ENCODE measurements at regions not wholly inside any gene's neighbourhood (a gene's known extent, or its start where the extent isn't known, plus 50 kb on each side); places are given as distances from the start of the nearest gene placed in this dataset.

- Histone ChIP-seq H3K36me3 (ENCODE audit: insufficient read depth, low read length) (no peaks in the 10 kb centered on the region), H3K4me2 (ENCODE audit: low read depth, low read length, poor library complexity, severe bottlenecking) (no peak overlapping the region)
- no peak for DNase-seq
These were observed 1100.6 kb upstream of the CITED2 start for GRCh38 chr6:140475086-140475485.

GRCh38 chr6:140464720-140465119, 1090.3 kb upstream of the CITED2 start:
- no peaks in the 10 kb centered on the region for H3K79me2 ChIP-seq (ENCODE audit: low read length)
- H3K36me3 ChIP-seq (ENCODE audit: insufficient read depth, low read length), result no peaks in the 10 kb centered on the region
- no peak overlapping the region for H3K27ac ChIP-seq (ENCODE audit: low read length)
- no peak for DNase-seq
- no peaks in the 10 kb centered on the region for H3K4me1 ChIP-seq (ENCODE audit: low read length)
- H3K9me2 ChIP-seq (replicated peaks; ENCODE audit: insufficient read depth, low read length), result no peaks in the 10 kb centered on the region
- no peak overlapping the region for H3K4me2 ChIP-seq (ENCODE audit: low read depth, low read length, poor library complexity, severe bottlenecking)
- H3K9ac ChIP-seq (ENCODE audit: low read length), result no peak overlapping the region
- no peak overlapping the region for H2AFZ ChIP-seq (ENCODE audit: low read length)
- no peaks in the 10 kb centered on the region for H3K27me3 ChIP-seq (ENCODE audit: low read length)
- no peaks in the 10 kb centered on the region for H4K20me1 ChIP-seq (ENCODE audit: insufficient read depth, low read depth, low read length)
- H3K4me3 ChIP-seq (ENCODE audit: low read length), result no peak overlapping the region
- H3K9me3 ChIP-seq (ENCODE audit: low read length), result no peaks in the 10 kb centered on the region

More at GRCh38 chr6:140475086-140475485, 1100.6 kb upstream of the CITED2 start:
- Histone ChIP-seq H2AFZ (ENCODE audit: low read length) (no peak overlapping the region), H3K27me3 (ENCODE audit: low read length) (no peaks in the 10 kb centered on the region), H3K4me3 (ENCODE audit: low read length) (no peak overlapping the region), H3K4me1 (ENCODE audit: low read length) (no peaks in the 10 kb centered on the region), H3K79me2 (ENCODE audit: low read length) (no peaks in the 10 kb centered on the region), H3K9ac (ENCODE audit: low read length) (no peak overlapping the region), H4K20me1 (ENCODE audit: insufficient read depth, low read depth, low read length) (no peaks in the 10 kb centered on the region), H3K9me3 (ENCODE audit: low read length) (no peaks in the 10 kb centered on the region), H3K9me2 (replicated peaks; ENCODE audit: insufficient read depth, low read length) (no peaks in the 10 kb centered on the region), H3K27ac (ENCODE audit: low read length) (no peak overlapping the region)

GRCh38 chr6:140463312-140463710, 1088.9 kb upstream of the CITED2 start:
- no peak overlapping the region for H2AFZ ChIP-seq (ENCODE audit: low read length)
- H3K9ac ChIP-seq (ENCODE audit: low read length), result no peak overlapping the region

DNA sequence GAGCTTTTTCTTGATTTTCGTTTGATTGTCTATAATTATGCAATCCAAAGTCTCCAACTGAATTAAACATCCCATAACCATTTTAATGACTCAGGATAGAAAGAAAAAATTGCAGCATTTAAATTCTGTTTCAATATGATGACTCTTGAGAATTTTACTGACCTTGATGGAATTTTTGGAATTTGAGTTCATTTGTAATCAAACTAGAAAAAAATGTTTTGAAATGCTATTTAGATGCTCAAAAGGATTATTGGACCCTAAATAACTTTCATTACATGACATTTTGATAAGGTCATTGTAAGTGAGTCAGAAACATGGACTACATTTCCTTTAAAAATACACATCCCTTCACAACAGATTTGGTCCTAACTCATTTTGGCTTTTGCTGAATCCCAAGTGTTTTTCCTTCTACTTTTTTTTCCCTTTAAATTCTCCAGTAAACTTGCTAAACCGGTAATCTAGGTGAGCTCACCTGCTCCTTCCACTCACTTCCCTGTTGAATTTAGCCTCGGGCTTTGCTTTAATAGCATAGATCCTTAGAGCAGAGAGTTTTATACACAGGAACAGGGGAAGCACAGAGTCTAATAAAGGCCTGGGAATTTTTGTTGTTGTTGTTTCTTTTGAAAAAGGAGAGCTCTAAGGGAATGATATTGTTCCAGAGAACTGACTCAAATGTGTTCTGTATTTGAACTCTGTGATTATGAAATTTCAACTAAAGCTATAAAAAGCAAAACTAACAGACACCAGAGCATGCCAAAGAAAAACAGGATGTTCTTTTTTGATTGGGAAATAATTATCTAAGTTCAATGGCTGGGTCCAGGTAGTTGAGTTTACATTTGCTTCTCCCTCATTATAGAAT, 1088.2 kb upstream of the CITED2 start:
- Histone ChIP-seq H3K9me3 (ENCODE audit: low read length) (no peaks in the 10 kb centered on the region), H3K27ac (ENCODE audit: low read length) (no peak overlapping the region), H2AFZ (ENCODE audit: low read length) (no peak overlapping the region), H3K27me3 (ENCODE audit: low read length) (no peaks in the 10 kb centered on the region), H3K4me2 (ENCODE audit: low read depth, low read length, poor library complexity, severe bottlenecking) (no peak overlapping the region), H3K4me3 (ENCODE audit: low read length) (no peak overlapping the region), H3K9ac (ENCODE audit: low read length) (no peak overlapping the region), H3K9me2 (replicated peaks; ENCODE audit: insufficient read depth, low read length) (no peaks in the 10 kb centered on the region), H3K79me2 (ENCODE audit: low read length) (no peaks in the 10 kb centered on the region), H4K20me1 (ENCODE audit: insufficient read depth, low read depth, low read length) (no peaks in the 10 kb centered on the region), H3K4me1 (ENCODE audit: low read length) (no peaks in the 10 kb centered on the region), H3K36me3 (ENCODE audit: insufficient read depth, low read length) (no peaks in the 10 kb centered on the region)
- no peak for DNase-seq

More at GRCh38 chr6:140463312-140463710, 1088.9 kb upstream of the CITED2 start:
- Histone ChIP-seq H3K27me3 (ENCODE audit: low read length) (no peaks in the 10 kb centered on the region), H4K20me1 (ENCODE audit: insufficient read depth, low read depth, low read length) (no peaks in the 10 kb centered on the region), H3K4me1 (ENCODE audit: low read length) (no peaks in the 10 kb centered on the region), H3K4me2 (ENCODE audit: low read depth, low read length, poor library complexity, severe bottlenecking) (no peak overlapping the region), H3K27ac (ENCODE audit: low read length) (no peak overlapping the region), H3K9me2 (replicated peaks; ENCODE audit: insufficient read depth, low read length) (no peaks in the 10 kb centered on the region), H3K79me2 (ENCODE audit: low read length) (no peaks in the 10 kb centered on the region), H3K36me3 (ENCODE audit: insufficient read depth, low read length) (no peaks in the 10 kb centered on the region), H3K9me3 (ENCODE audit: low read length) (no peaks in the 10 kb centered on the region), H3K4me3 (ENCODE audit: low read length) (no peak overlapping the region)
- no peak for DNase-seq

- no peaks in the 10 kb centered on the region for H4K20me1 ChIP-seq (ENCODE audit: insufficient read depth, low read depth, low read length)
- H3K4me1 ChIP-seq (ENCODE audit: low read length), result no peaks in the 10 kb centered on the region
- H3K4me2 ChIP-seq (ENCODE audit: low read depth, low read length, poor library complexity, severe bottlenecking), result no peak overlapping the region
- H3K36me3 ChIP-seq (ENCODE audit: insufficient read depth, low read length), result no peaks in the 10 kb centered on the region
- no peaks in the 10 kb centered on the region for H3K9me2 ChIP-seq (replicated peaks; ENCODE audit: insufficient read depth, low read length)
- H3K79me2 ChIP-seq (ENCODE audit: low read length), result no peaks in the 10 kb centered on the region
- H3K9ac ChIP-seq (ENCODE audit: low read length), result no peak overlapping the region
- H3K27me3 ChIP-seq (ENCODE audit: low read length), result no peaks in the 10 kb centered on the region
- H3K9me3 ChIP-seq (ENCODE audit: low read length), result no peaks in the 10 kb centered on the region
- no peak overlapping the region for H3K27ac ChIP-seq (ENCODE audit: low read length)
- H2AFZ ChIP-seq (ENCODE audit: low read length), result no peak overlapping the region
- no peak for DNase-seq
- no peak overlapping the region for H3K4me3 ChIP-seq (ENCODE audit: low read length)
These were observed 1087.6 kb upstream of the CITED2 start for GRCh38 chr6:140462076-140462452.

DNA sequence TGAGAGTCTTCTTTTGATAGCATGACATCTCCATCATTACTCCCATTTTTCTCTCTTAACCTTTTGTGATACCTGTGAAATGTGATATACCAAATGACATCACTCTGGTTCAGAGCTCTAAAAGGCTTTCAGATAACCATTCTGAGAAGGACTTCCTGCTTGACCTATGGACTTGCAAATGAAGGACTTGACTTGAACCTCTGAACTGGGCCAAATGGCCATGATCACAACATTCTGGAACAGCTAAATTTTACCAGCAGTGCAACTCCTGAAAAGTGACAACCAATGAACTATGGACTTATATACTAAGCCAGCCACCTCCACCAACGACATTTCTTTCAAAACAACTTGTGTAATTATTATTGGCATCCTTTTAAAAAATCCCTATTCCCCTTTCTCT, 1085.8 kb upstream of the CITED2 start:
- Histone ChIP-seq H3K36me3 (ENCODE audit: insufficient read depth, low read length) (no peaks in the 10 kb centered on the region), H3K27me3 (ENCODE audit: low read length) (no peaks in the 10 kb centered on the region), H2AFZ (ENCODE audit: low read length) (no peak overlapping the region), H3K79me2 (ENCODE audit: low read length) (no peaks in the 10 kb centered on the region), H3K9me3 (ENCODE audit: low read length) (no peaks in the 10 kb centered on the region), H3K4me3 (ENCODE audit: low read length) (no peak overlapping the region), H3K9ac (ENCODE audit: low read length) (no peak overlapping the region), H3K4me2 (ENCODE audit: low read depth, low read length, poor library complexity, severe bottlenecking) (no peak overlapping the region), H4K20me1 (ENCODE audit: insufficient read depth, low read depth, low read length) (no peaks in the 10 kb centered on the region), H3K9me2 (replicated peaks; ENCODE audit: insufficient read depth, low read length) (no peaks in the 10 kb centered on the region), H3K4me1 (ENCODE audit: low read length) (no peaks in the 10 kb centered on the region), H3K27ac (ENCODE audit: low read length) (no peak overlapping the region)
- no peak for DNase-seq

DNA sequence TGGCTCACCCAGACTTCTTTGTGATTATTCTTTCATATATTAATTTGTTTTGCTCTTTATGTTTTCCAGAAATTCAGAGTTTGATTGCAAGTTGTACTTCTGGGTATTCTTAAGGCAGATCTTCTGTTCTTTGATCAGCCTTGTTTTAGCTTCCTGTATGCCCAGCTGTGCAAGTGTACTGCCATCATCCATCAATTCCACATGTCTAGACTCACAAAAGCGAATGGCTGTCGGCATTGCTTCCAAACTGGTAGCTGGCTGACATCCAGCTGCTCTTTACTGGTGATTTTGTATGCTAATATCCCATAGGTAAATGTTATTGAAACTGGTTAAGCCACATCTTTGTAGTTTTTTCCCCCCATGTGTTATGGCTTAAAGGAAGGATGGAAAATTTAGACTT, 1084.8 kb upstream of the CITED2 start:
- Histone ChIP-seq H3K27me3 (ENCODE audit: low read length) (no peaks in the 10 kb centered on the region), H3K9me3 (ENCODE audit: low read length) (no peaks in the 10 kb centered on the region), H3K27ac (ENCODE audit: low read length) (no peak overlapping the region), H4K20me1 (ENCODE audit: insufficient read depth, low read depth, low read length) (no peaks in the 10 kb centered on the region), H3K9ac (ENCODE audit: low read length) (no peak overlapping the region), H3K4me2 (ENCODE audit: low read depth, low read length, poor library complexity, severe bottlenecking) (no peak overlapping the region), H3K79me2 (ENCODE audit: low read length) (no peaks in the 10 kb centered on the region), H3K4me1 (ENCODE audit: low read length) (no peaks in the 10 kb centered on the region), H3K4me3 (ENCODE audit: low read length) (no peak overlapping the region), H3K36me3 (ENCODE audit: insufficient read depth, low read length) (no peaks in the 10 kb centered on the region), H2AFZ (ENCODE audit: low read length) (no peak overlapping the region), H3K9me2 (replicated peaks; ENCODE audit: insufficient read depth, low read length) (no peaks in the 10 kb centered on the region)
- no peak for DNase-seq

GRCh38 chr6:140446241-140446640, 1071.8 kb upstream of the CITED2 start:
- no peaks in the 10 kb centered on the region for H3K9me3 ChIP-seq (ENCODE audit: low read length)
- H4K20me1 ChIP-seq (ENCODE audit: insufficient read depth, low read depth, low read length), result no peaks in the 10 kb centered on the region
- no peaks in the 10 kb centered on the region for H3K79me2 ChIP-seq (ENCODE audit: low read length)
- DNase-seq, result no peak
- H3K4me3 ChIP-seq (ENCODE audit: low read length), result no peak overlapping the region
- H3K27me3 ChIP-seq (ENCODE audit: low read length), result no peaks in the 10 kb centered on the region
- H3K36me3 ChIP-seq (ENCODE audit: insufficient read depth, low read length), result no peaks in the 10 kb centered on the region
- no peaks in the 10 kb centered on the region for H3K4me1 ChIP-seq (ENCODE audit: low read length)
- no peak overlapping the region for H3K27ac ChIP-seq (ENCODE audit: low read length)
- H3K4me2 ChIP-seq (ENCODE audit: low read depth, low read length, poor library complexity, severe bottlenecking), result no peak overlapping the region
- no peaks in the 10 kb centered on the region for H3K9me2 ChIP-seq (replicated peaks; ENCODE audit: insufficient read depth, low read length)
- H3K9ac ChIP-seq (ENCODE audit: low read length), result no peak overlapping the region
- H2AFZ ChIP-seq (ENCODE audit: low read length), result no peak overlapping the region

Data from Karpas-422 (cell line).